HepG2 (cell line): ENCODE measurements at regions not wholly inside any gene's neighbourhood (a gene's known extent, or its start where the extent isn't known, plus 50 kb on each side); places are given as distances from the start of the nearest gene placed in this dataset.

Source experiments
- ATAC-seq: fragments of 200-7000 bp; cut with Tn5 transposase; 3 replicates; pipeline ENCODE4 v1.9.1; 2020; ENCODE audit warnings: mild to moderate bottlenecking, moderate library complexity
- BruUV-seq: library from RNA; stranded (reverse); fragments of 400-500 nt; replicated peaks from 2 replicates; lab custom pipeline; 2021; lab: Mats Ljungman, UMichigan
- CTCF ChIA-PET: fragments of 300-600 bp; formaldehyde crosslinking; extraction: SDS; loops from one replicate; lab custom pipeline; 2021; ENCODE audit warnings: low total read pairs, inconsistent platforms, low intra/inter-chr PET ratio; lab: Yijun Ruan, JAX
- POLR2A ChIA-PET: fragments of 350-600 bp; sonication (Branson Sonifier 250); formaldehyde crosslinking; loops from one replicate; lab custom pipeline; 2020; ENCODE audit warnings: antibody characterized with exemption, inconsistent platforms; lab: Yijun Ruan, JAX
- DNase-seq: peaks from one replicate; pipeline ENCODE4 v3.0.0-alpha.2; 2015; ENCODE audit warnings: low spot score
- FAIRE-seq: peaks from 3 replicates; lab custom pipeline; 2011; peaks lifted over from hg19 to GRCh38; lab: Jason Lieb, UNC
- H2AFZ ChIP-seq: one replicate; pipeline ENCODE4 v1.6.1; 2011; ENCODE audit warnings: low read length, inconsistent platforms
- H3K27ac ChIP-seq: fragments of 300-600 bp; 3 replicates; pipeline ENCODE4 v1.8.0; 2011; ENCODE audit warnings: mixed run types, mild to moderate bottlenecking, mixed read lengths, low read length, inconsistent platforms; ENCODE audit not compliant: insufficient read depth; ENCODE audit errors: extremely low read length
- H3K27me3 ChIP-seq, 2 experiments: fragments of 200-600 bp in 1 of 2; 2 replicates in 1 of 2; 3 replicates in 1 of 2; pipeline versions ENCODE4 v1.6.0 to v1.8.0; 2011; ENCODE audit warnings: low read length in 2 of 2, mild to moderate bottlenecking in 2 of 2, moderate library complexity in 2 of 2, inconsistent platforms in 1 of 2; ENCODE audit not compliant: insufficient read depth in 2 of 2, control insufficient read depth in 1 of 2
- H3K36me3 ChIP-seq, 2 experiments: fragments of 200-600 bp in 1 of 2; replicated peaks in 1 of 2; 2 replicates in 1 of 2; 3 replicates in 1 of 2; pipeline versions ENCODE4 v1.5.1 to v1.8.0; 2011; ENCODE audit warnings: low read length in 2 of 2, inconsistent platforms in 1 of 2; ENCODE audit not compliant: insufficient read depth in 2 of 2, control insufficient read depth in 1 of 2
- H3K4me1 ChIP-seq: 2 replicates; pipeline ENCODE4 v1.5.1; 2012; ENCODE audit warnings: low read length, inconsistent platforms; ENCODE audit not compliant: insufficient read depth
- H3K4me2 ChIP-seq: 2 replicates; pipeline ENCODE4 v1.6.0; 2011; ENCODE audit warnings: low read depth, low read length, inconsistent platforms
- H3K4me3 ChIP-seq, 3 experiments: fragments of 200-600 bp in 1 of 3; sonication (generic), shearing (Covaris generic) in 1 of 3; replicated peaks in 1 of 3; 2 replicates each; pipeline ENCODE4 v1.5.1; 2011 to 2016; ENCODE audit warnings: low read length in 3 of 3, inconsistent platforms in 2 of 3, low read depth in 2 of 3, mild to moderate bottlenecking in 2 of 3, control low read depth in 1 of 3, mixed read lengths in 1 of 3; ENCODE audit not compliant: insufficient read depth in 1 of 3
- H3K79me2 ChIP-seq: one replicate; pipeline ENCODE4 v1.6.1; 2011; ENCODE audit warnings: low read length, inconsistent platforms; ENCODE audit not compliant: insufficient read depth
- H3K9ac ChIP-seq: 2 replicates; pipeline ENCODE4 v1.6.0; 2011; ENCODE audit warnings: mild to moderate bottlenecking, low read depth, low read length, inconsistent platforms; ENCODE audit not compliant: insufficient read depth
- H3K9me3 ChIP-seq: 2 replicates; pipeline ENCODE4 v1.5.1; 2012; ENCODE audit warnings: mild to moderate bottlenecking, low read length
- H4K20me1 ChIP-seq: 2 replicates; pipeline ENCODE4 v1.6.0; 2011; ENCODE audit warnings: inconsistent platforms, mild to moderate bottlenecking, low read length, moderate library complexity; ENCODE audit not compliant: insufficient read depth
- GLMP ChIP-seq: sonication (generic); formaldehyde crosslinking; IDR thresholded peaks from 2 replicates; pipeline ENCODE4 v1.9.0; 2021; ENCODE audit warnings: missing genetic modification reagents, mild to moderate bottlenecking, borderline replicate concordance
- HNF4G ChIP-seq, 2 experiments: sonication (generic) in 1 of 2; formaldehyde crosslinking in 1 of 2; IDR thresholded peaks; 2 replicates each; pipeline versions ENCODE4 v1.4.0 to v1.6.1; 2011 to 2020; ENCODE audit warnings: borderline replicate concordance in 2 of 2, low read depth in 2 of 2, mild to moderate bottlenecking in 2 of 2, low read length in 1 of 2, missing genetic modification reagents in 1 of 2, moderate library complexity in 1 of 2
- IKZF1 ChIP-seq: fragments of 450-650 bp; IDR thresholded peaks from 2 replicates; pipeline ENCODE4 v1.7.1; 2016
- KLF11 ChIP-seq: IDR thresholded peaks from 2 replicates; pipeline ENCODE4 v1.6.1; 2016; ENCODE audit warnings: missing compliant biosample characterization
- KLF9 ChIP-seq: IDR thresholded peaks from 2 replicates; pipeline ENCODE4 v1.6.1; 2016; ENCODE audit warnings: low read depth
- PAXIP1 ChIP-seq: sonication (generic); formaldehyde crosslinking; conservative IDR thresholded peaks from 2 replicates; pipeline ENCODE4 v1.4.0; 2020; ENCODE audit warnings: mild to moderate bottlenecking, missing genetic modification reagents, moderate library complexity
- ZBED4 ChIP-seq: sonication (generic); formaldehyde crosslinking; IDR thresholded peaks from 2 replicates; pipeline ENCODE4 v1.4.0; 2020; ENCODE audit warnings: missing genetic modification reagents, borderline replicate concordance
- ZNF672 ChIP-seq: sonication (generic); formaldehyde crosslinking; IDR thresholded peaks from 2 replicates; pipeline ENCODE4 v1.8.1; 2022; ENCODE audit warnings: missing genetic modification reagents
- ZNF766 ChIP-seq: sonication (generic); formaldehyde crosslinking; IDR thresholded peaks from 2 replicates; pipeline ENCODE4 v1.5.0; 2020; ENCODE audit warnings: missing genetic modification reagents, borderline replicate concordance
- ZSCAN30 ChIP-seq: sonication (generic); formaldehyde crosslinking; IDR thresholded peaks from 2 replicates; pipeline ENCODE4 v1.5.0; 2020; ENCODE audit warnings: mild to moderate bottlenecking, missing genetic modification reagents
- WGBS: methylation state at CpG from one replicate; pipeline ENCODE4 v1.1.6; 2017; ENCODE audit warnings: low lambda C conversion rate; 5-methylcytosine and 5-hydroxymethylcytosine counted together
- in situ Hi-C: cut with HindIII; loops from 2 replicates; pipeline ENCODE4 v1.10.0; 2017; ENCODE audit warnings: low pct_unique_long_range_greater_than_20kb; ENCODE audit not compliant: extremely low pct_ligation_motif_present
- intact Hi-C: fragments of 100-400 bp; cut with micrococcal nuclease; formaldehyde crosslinking; loops from one replicate; pipeline ENCODE4 v1.10.0; 2022; ENCODE audit not compliant: unreplicated experiment

- TF ChIP-seq ZNF672 (CRISPR knock-in tag): no peak
- no peak for TF ChIP-seq KLF11 (CRISPR knock-in tag)
These were observed 683.5 kb downstream of the RPL10L start (continued) for GRCh38 chr14:45968037-45968436.

GRCh38 chr14:45949479-45949878 is 696.5 kb upstream of the MIS18BP1 start:
- no TSS peak for BruUV-seq
- peaks cover 41% of the 10 kb centered on the region for H3K9me3 ChIP-seq
- H3K36me3 ChIP-seq: no peaks in the 10 kb centered on the region
- in situ Hi-C loops: no loop called here
- CTCF ChIA-PET: no interaction called here
- FAIRE-seq (no peak), ATAC-seq (no peak), DNase-seq (no peak)
- TF ChIP-seq KLF9 (no peak), GLMP (CRISPR knock-in tag) (no peak), ZBED4 (CRISPR knock-in tag) (no peak), HNF4G (IDR thresholded peaks at IDR 0.05; ENCODE audit: borderline replicate concordance, low read depth, low read length) (no peak), HNF4G (CRISPR knock-in tag; IDR thresholded peaks at IDR 0.05; ENCODE audit: borderline replicate concordance, low read depth) (no peak), PAXIP1 (CRISPR knock-in tag) (no peak), ZSCAN30 (no peak), IKZF1 (no peak), ZNF766 (CRISPR knock-in tag) (no peak)
- no peaks in the 10 kb centered on the region for H3K27me3 ChIP-seq
- no peak overlapping the region for H3K27ac ChIP-seq
- POLR2A ChIA-PET: no interaction called here
- no peak overlapping the region for H3K4me2 ChIP-seq
- H4K20me1 ChIP-seq: no peaks in the 10 kb centered on the region
- H3K4me3 ChIP-seq: no peak overlapping the region
- intact Hi-C loops: no loop called here
- no peak overlapping the region for H3K9ac ChIP-seq
- H3K79me2 ChIP-seq: no peaks in the 10 kb centered on the region
- no peak overlapping the region for H2AFZ ChIP-seq
- no peaks in the 10 kb centered on the region for H3K4me1 ChIP-seq
- 0% methylated on average over 2 of the region's 2 CpGs for WGBS
